ENCODE measurements at regions not wholly inside any gene's neighbourhood (a gene's known extent, or its start where the extent isn't known, plus 50 kb on each side); places are given as distances from the start of the nearest gene placed in this dataset.
"Not testable (repeated sequence)": the region's sequence is repeated elsewhere in the genome, so short reads cannot be mapped to it uniquely, and the experiment has no call there.

DNA sequence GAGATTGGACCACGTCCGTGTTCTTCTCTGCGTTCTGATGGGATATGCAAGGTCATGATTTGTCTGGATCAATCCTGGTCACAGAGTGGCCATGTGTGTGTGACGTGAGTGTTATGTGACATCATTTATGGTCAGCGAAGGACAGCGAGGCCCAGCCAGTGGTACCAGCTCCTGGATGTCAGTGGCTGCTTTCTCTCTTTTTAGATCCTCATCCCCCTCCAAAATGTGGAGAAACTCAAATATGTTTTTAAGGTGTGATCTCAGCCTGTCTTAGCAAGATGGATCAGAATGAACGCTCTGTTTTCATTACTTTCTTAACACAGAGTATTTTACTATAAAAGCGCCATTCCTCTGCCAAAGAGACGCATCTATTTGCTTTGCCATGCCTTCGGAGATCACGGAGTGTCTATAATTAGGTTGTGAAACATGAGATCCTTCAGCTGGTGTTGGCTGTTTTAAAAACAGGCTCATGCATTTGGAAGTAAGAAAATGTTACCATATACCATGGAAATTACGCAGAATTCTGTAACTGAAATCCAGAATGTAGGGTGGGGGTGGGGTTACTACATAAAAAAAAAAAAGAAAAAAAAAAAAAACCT lies 245.5 kb upstream of the TCERG1L start:
- ATAC-seq (no peak), DNase-seq (ENCODE audit: low spot score) (no peak)

DNA sequence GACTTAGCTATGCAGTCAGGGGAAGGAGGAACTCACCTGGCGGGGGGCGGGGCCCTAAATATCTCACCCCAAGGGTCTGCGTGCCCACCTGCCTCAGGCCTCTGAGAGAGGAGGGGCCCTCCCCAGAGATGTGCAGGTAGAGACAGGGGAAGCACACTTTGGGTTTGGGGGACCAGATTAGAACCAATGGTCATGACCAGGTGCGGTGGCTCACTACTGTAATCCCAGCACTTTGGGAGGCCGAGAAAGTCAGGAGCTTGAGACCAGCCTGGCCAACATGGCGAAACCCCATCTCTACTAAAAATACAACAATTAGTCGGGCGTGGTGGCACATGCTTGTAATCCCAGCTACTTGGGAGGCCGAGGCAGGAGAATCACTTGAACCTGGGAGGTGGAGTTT lies 246.4 kb upstream of the TCERG1L start:
- DNase-seq (ENCODE audit: low spot score); ATAC-seq: not testable (repeated sequence)

DNA sequence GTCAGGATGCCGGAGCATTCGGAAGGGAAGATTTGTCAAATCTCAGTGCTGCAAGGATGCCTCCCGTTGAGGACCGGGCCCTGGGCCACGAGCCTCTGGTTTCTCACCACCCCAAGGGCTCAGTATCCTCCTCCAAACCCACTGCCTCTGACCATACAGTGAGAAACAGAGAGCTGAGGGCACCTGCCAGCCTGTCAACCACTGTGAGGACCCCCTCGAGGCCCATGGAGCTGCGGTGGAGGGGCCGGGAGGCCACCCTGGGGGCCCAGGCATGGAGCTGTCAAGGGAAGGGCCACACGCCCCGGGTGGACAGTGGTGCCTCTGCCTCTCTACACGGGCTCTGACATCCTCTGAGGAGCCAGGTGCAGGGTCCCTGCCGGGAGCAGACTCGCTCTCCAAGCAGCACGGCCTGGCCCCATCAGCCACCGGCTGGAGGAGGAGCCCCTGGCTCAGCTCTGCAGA lies 248.0 kb upstream of the TCERG1L start:
- no peak for DNase-seq (ENCODE audit: low spot score)
- no peak for ATAC-seq

DNA sequence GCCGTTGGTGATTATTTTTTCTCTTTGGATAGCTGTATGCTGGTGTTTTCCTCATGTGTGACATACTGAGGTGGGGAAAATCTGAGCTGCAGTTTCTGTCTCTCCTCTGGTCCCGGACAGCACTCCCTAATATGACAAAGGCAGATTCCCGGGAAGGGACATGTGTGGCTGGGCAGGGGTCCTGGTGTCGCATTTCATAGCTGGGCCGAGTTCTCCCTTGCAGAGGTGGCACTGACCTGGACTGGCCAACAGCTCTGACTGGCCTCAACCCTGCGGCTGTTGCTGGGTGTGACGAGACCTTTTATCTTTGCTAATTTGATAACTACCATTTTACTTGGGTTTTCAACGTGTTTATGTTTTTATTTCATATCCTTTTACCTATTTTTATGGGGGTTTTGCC lies 248.6 kb upstream of the TCERG1L start:
- no peak for DNase-seq (ENCODE audit: low spot score)
- ATAC-seq: no peak

DNA sequence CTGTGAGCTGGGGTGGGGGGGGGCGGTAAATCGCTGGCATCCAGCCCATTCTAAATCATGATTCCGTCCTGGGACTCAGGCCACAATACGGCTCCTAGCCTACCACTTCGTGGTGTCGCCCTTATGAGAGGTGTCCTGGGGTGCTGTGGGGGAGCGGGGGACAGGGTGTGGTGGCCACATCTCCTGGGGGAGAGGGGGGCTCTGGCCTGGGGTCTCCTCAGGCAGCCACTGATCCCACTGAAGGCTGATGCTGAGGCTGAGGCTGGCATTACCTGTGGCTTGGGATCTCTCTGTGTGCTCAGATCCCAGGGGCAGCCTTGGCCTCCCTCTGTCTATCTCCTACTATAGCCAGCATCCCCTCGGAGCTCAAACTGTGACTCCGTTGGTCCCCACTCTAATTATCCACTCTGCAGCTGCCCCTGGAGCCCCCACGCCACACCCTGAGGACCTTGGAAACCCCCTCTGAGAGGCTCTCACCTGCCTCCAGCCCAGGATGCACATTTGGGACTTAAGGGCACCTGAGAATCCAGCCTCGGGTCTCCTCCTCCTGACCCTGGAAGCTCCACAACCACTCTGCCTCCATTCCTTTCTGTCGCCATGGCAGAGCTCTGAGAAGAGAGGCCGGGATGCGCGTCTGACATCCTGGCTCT lies 249.3 kb upstream of the TCERG1L start:
- no peak for ATAC-seq
- DNase-seq (ENCODE audit: low spot score): no peak

DNA sequence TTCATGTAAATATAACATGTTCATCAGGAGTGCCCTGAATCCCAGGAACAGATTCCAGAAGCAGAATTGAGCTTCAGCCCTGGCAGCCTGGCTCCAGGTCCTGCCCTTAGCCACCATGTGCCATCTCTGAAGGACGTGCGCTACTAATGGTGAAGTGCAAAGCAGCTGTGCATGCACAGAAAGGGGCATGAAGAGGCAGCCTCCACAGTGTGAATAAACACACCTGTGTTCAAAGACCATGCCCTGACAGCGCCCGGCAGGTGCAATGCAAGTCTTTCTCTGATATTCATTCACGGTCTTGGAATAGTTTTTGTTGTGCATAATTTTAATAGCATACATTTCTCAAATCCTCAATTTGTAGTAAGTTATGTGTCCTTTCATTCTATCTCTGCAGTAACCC lies 250.4 kb upstream of the TCERG1L start:
- no peak for ATAC-seq
- no peak for DNase-seq (ENCODE audit: low spot score)

DNA sequence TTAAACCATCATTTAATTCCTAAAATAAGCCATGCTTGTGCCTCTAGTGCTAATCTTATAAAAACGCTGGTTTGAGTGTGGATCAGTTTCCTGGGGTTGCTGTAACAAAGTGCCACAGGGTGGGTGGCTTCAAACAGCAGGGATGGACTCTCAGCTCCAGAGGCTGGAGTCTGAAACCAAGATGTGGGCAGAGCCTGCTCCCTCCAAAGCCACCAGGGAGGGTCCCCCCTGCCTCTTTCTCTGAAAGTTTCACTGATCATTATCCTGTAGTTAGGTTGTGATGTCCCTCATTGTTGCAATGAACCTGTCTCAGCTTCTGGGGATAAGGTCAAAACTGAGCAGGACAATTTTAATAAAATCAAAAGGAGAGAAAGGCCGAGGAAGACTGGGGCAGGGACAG lies 251.9 kb upstream of the TCERG1L start:
- ATAC-seq (no peak), DNase-seq (ENCODE audit: low spot score) (no peak)

DNA sequence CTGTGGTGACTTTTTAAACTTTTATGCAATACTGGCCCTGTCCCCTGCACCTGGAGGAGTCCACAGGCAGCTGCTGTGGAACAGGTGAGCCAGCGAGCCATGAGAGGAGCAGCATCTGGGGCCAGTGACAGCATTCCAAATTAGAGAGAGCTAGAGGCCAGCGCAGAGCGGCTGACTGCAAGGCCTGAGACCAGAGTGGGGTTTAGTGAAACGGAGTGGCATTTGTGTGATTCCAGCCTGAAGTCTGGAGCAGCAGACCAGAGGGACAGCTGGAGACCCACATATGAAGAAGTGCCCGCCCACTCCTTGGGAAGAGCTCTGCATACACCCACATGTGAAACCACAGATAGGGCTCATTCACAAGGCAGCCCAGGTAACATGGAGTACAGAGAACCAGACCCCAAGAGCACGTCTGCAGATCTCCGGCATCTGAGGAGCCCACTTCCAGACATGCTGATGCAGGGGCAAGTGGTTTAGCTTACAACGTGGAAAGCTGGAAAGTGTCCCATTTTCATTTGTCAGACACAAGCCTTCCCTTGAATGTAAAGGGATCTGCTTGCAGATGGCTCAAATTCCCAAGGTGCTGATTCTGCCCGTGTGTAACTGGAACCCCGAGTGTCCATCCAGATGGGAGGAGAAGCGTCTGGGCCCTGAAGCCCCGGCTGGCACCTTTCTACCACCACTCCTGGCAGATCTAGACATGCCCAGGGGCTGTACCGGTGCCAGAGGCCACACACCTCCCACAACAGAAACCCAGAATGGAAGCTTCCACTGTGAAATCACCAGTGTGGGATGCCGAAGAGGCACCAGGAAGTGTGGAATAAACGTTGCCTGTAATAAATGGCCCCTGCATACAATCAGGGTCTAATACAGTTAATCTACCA lies 256.0 kb upstream of the TCERG1L start:
- DNase-seq (ENCODE audit: low spot score) (peak; percentile 23), ATAC-seq (no peak)

DNA sequence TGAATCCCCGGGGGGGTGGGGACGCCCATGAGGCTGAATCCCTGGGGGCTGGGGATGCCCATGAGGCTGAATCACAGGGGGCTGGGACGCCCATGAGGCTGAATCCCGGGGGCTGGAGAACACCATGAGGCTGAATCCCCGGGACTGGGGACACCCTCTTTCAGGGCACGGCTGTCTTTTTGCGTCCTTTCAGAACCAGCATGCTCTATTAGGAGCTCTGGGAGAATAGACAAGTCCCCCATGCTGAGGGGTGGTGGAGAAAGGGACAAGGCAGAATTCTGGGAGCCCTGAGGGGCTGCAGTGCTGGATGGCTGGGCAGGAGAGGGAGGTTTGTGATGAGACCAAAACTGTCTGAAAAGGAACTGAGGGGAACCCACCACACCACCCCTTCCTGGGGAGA lies 257.3 kb upstream of the TCERG1L start:
- ATAC-seq (no peak), DNase-seq (ENCODE audit: low spot score) (peak; percentile 28)

DNA sequence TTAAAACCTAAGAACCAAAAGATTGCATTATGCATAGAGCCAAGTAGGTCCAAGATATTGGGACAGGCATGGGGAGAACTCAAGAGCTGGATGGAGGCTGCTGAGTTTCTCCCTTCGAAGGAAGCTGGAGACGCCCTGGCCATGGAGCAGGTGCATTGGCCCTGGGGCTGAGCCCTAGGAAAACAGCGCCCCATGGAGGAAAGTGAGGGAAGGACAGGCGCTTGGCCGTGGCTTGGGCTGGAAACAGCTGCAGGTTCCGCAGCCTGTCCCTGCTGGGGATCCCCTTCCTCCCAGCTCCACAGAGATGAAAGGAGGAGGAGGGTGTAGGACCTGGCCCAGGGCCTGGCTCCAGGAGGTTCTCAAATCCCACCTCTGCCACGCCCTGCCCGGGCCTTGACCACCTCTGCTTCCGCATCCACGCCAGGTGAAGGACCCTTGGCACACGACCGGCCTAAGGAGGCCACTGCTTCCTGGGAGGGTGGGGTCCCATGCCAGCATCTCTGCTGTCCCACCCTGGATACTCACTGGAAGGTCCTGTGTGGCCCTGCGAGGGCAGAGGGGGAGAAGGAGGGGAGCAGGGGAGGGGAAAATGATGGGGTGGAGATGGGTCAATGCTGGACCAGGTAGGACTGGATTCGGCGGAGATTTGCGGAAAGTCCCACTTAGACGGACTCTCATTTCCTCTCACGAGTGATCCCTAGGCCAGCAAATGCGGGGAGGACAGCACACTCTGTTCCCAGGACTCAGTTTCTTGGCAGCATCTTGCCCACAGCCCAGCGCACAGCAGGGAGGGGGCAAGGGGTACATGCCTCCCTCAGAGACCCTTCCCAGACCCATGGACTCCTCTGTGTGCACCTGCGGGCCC lies 258.6 kb upstream of the TCERG1L start:
- ATAC-seq: peak; percentile 44
- peak; percentile 40 for DNase-seq (ENCODE audit: low spot score)

DNA sequence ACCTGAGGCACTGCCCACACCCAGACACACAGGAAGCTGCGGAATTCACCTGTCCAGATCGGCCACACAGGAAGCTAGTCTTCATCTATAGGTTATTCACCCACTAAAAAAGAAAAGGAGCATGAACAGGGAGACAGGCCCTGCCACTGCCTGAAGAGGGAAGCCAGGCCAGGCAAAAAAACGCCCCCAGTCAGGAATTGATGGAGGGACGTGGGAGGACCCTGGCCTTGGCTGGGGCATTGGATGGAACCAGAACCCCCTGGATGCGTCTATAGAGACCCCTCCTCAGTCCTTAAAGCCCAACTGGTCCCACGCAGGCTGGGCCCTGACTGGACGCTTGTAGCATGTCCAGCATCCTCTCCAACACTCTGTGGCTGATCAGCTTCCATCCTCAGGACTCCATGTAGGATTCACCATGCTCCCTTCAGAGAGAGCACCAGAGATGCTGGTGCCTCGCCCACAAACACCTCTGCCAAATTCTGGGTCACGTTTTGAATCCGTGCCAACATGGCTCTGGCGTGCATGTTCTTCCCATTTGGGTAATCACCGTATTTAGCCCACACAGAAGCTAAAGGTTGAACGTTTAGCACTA lies 259.3 kb upstream of the TCERG1L start:
- DNase-seq (ENCODE audit: low spot score) (peak; percentile 23), ATAC-seq (no peak)

DNA sequence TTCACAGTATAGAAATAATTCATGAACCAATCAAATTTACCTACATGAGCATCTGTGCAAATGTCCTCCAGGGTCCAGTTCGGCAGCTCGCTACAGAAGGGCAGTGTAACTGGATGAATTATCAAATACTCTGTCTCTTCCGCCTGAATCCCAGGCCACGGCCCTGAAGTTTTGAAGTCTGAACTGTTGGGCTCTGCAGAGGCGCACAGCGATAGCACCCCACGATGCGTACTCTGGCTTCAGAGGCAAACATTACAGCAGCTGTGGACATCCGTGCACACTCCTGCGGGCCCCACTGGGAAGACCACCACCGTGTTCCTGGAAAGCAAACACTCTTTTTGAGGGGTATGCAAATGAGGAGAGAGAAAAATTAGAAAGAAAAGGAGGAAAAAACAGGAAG lies 259.8 kb upstream of the TCERG1L start:
- DNase-seq (ENCODE audit: low spot score) (peak; percentile 35), ATAC-seq (no peak)

DNA sequence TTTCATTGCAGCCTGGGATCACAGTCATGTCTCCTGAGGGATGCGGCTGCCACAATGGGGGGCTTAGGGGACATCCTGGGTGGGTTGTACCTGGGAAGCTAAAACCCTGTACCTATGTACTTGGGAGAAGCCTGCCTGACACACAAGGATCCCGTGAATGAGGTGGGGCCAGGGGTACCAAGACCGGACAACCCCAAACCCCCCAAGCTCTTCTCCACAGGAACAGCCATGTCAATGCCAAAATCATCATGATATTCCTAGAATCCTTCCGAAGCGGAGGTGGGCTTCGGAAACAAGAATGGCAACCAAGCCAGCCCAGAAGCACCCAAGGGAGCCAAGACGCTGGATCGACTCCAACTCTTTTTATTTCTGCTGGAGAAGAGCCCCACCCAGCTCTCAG lies 260.3 kb upstream of the TCERG1L start:
- peak; percentile 12 for DNase-seq (ENCODE audit: low spot score)
- no peak for ATAC-seq

DNA sequence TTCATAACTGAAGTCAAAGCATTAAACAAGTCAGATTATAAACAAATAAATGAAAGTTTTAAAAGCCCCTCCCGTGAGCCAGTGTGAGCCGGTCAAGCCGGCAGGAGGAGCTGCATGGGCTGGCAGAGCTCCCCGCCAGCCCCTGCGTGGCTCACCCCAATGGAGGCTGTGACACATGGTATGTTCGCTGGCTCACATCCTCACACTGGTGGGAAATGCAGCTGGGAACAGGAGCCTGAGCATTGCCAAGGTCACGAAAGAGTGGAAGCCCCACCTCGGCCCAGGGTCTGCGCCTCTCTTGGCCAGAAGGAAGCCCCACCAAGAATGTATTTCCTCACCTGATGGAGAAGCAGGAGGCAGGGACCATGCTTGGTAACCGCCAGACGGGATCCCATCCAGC lies 261.7 kb upstream of the TCERG1L start:
- DNase-seq (ENCODE audit: low spot score): no peak
- ATAC-seq: no peak

DNA sequence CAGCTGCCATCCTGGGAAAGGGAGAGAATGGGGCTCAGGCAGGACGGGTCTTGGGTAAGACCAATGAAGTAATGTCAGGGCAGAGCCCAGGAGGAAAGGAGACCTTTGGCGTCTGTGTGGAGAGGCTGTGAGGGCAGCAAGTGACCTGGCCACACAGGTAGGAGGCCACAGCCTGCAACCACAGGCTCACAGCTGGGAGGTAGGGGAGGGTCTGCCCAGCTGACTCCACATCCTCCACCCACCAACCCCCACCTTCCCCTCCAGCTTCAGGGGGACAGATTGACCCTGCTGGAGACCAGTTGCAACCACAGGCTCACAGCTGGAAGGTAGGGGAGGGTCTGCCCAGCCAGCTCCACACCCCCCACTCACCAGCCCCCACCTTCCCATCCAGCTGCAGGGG lies 262.2 kb upstream of the TCERG1L start:
- ATAC-seq (no peak), DNase-seq (ENCODE audit: low spot score) (peak; percentile 29)

DNA sequence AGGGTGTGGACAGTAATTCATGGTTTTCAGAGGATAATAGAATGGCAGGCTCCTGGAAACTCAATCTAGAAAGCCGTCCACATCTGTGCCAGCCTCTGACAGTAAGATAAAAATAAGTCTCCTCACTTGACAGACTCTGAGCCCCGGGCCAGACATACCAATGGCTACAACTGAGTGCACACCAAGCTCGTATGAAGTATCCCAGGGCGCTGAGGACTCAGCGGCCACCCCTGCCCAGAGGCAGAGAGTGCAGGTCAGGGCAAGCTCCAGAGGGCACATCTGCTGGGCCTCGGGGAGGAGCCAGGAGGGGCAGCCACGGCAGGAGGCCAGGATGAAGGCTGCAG lies 262.8 kb upstream of the TCERG1L start:
- DNase-seq (ENCODE audit: low spot score): no peak
- peak; percentile 31 for ATAC-seq

DNA sequence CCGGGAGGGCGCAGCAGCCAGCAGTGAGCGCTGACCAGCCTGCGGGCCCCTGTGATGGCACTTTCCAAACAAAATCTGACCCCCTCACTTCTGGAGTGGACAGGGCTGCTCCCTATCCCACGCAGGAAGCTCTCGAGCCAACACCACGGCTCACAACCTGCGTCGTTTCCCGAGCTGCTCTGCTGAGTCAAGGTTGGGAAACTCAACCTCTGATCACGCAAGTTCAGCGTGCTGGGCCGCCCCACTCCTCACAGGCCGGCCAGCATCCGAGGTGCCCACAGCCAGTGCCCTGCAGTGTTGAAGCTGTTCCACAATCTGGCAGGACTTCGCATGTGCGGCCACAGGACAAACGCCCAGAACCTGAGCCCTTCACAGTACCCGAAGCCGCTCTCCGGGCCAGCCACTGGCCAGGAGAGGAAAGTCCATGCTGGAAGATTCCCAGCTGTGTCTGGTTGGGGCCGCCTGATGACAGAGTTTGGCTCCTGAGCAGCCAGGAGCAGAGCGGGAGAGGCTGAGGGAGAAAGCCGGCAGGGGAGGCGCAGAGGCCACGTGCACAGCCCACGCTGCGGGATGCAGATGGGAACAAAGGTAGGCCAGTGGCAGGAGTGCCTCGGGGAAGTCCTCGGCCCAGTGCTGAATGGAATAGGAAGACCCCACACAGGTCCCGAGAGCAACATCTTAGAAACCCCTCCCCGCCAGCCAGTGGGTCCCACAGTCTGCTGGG lies 263.3 kb upstream of the TCERG1L start:
- ATAC-seq (peak; percentile 51), DNase-seq (ENCODE audit: low spot score) (peak; percentile 46)

DNA sequence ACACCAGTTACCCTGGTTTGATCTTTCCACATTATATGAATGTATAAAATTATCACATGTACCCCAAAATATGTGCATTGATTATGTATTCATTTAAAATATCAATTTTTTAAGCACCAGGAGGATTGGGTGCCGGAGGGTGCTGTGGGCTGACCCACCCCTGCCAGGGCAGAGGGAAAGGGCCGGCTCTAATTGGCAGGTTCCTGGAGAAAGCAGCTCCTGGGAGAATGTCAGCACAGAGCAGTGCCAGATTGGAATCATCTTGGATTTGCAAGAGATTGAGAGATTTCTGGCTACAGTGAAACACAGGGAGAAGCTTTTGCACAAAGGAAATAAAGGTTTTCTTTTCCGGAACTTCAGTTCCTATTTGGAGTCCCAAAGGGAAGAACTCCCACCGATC lies 264.4 kb upstream of the TCERG1L start:
- no peak for ATAC-seq
- DNase-seq (ENCODE audit: low spot score): no peak

DNA sequence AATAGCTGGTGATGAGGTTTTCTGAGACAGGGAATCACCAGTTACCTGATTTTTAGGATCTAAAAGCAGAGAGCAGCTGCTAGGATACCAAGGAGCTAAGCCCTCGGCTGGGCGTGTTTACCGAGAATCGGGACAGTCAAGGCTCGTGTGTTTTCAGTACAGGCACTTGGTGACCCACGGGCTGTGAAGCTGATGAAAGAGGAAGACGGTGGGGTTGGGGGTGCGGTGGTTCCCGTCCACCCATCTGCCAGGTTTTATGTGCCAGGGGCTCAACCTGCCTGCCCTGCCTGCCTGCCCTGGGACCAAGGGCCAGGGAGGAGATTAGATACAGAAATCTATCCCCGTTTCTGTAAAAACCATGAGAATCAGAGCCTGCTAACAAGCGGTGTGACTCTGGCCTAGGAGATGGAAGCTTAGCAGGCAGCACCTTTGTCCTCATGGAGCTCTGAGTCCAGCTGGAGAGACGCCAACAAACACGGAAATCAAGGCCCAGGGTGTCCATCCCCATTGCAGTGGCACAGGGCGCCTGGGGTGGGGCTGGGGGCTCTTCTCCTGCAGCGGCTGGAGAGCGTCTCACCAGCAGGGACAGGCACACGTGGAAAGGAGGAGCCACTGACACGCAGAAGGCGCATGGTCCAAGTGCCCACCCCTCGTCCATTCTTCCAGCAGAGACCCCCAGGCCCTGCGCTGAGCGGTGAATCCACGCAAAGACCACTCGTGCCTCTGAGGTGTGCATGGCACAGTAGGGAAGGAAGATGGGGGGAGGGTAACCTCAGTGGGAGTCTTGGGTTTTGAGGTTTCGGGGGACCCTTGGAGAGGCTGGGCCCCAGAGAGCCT lies 265.0 kb upstream of the TCERG1L start:
- DNase-seq (ENCODE audit: low spot score) (peak; percentile 35), ATAC-seq (no peak)

Data from left lobe of liver (tissue), 2 donors.